BJ (cell line): ENCODE measurements at regions not wholly inside any gene's neighbourhood (a gene's known extent, or its start where the extent isn't known, plus 50 kb on each side); places are given as distances from the start of the nearest gene placed in this dataset.

Experiments used
- CTCF ChIA-PET: fragments of 350-600 bp; formaldehyde crosslinking; extraction: SDS; loops from one replicate; lab custom pipeline; 2021; ENCODE audit warnings: antibody characterized with exemption, inconsistent platforms; lab: Yijun Ruan, JAX
- POLR2A ChIA-PET: fragments of 300-600 bp; sonication (Branson Sonifier 250); formaldehyde crosslinking; extraction: SDS; loops from one replicate; lab custom pipeline; 2021; ENCODE audit warnings: antibody characterized with exemption; lab: Charles Lee
- DNase-seq: peaks from one replicate; pipeline ENCODE4 v3.0.0-alpha.2; 2011; ENCODE audit warnings: low read depth
- H3K27me3 ChIP-seq: 2 replicates; pipeline ENCODE4 v1.6.0; 2011; ENCODE audit warnings: low read length; ENCODE audit not compliant: control insufficient read depth, insufficient read depth
- H3K36me3 ChIP-seq: 2 replicates; pipeline ENCODE4 v1.5.1; 2011; ENCODE audit warnings: low read length; ENCODE audit not compliant: control insufficient read depth, insufficient read depth
- H3K4me3 ChIP-seq: 2 replicates; pipeline ENCODE4 v1.5.1; 2011; ENCODE audit warnings: low read depth, mild to moderate bottlenecking, control low read depth, low read length
- CTCF ChIP-seq: IDR thresholded peaks from 2 replicates; pipeline ENCODE4 v1.5.1; 2011; ENCODE audit warnings: low read depth, mild to moderate bottlenecking, control low read depth, inconsistent platforms, low read length, moderate library complexity; ENCODE audit not compliant: insufficient read depth

- no peaks in the 10 kb centered on the region for H3K27me3 ChIP-seq
- CTCF ChIA-PET: interaction anchor here (0.6 to 1.2 kb wide), 5 partner anchors 11 to 507 kb away, joined by 3 to 4 read pairs (median 3); no protein-coding TSS in a partner anchor
- TF ChIP-seq CTCF: no peak
- no peak for DNase-seq
- H3K36me3 ChIP-seq: no peaks in the 10 kb centered on the region
- no peak overlapping the region for H3K4me3 ChIP-seq
- POLR2A ChIA-PET: no interaction called here
These were observed 67.2 kb downstream of the C11orf91 start for GRCh38 chr11:33633251-33634003.

- no peaks in the 10 kb centered on the region for H3K27me3 ChIP-seq
- POLR2A ChIA-PET: no interaction called here
- no peak for TF ChIP-seq CTCF
- CTCF ChIA-PET: no interaction called here
- DNase-seq: no peak
- no peak overlapping the region for H3K4me3 ChIP-seq
- H3K36me3 ChIP-seq: no peaks in the 10 kb centered on the region
These were observed 68.9 kb downstream of the C11orf91 start for GRCh38 chr11:33631749-33632091.

DNA sequence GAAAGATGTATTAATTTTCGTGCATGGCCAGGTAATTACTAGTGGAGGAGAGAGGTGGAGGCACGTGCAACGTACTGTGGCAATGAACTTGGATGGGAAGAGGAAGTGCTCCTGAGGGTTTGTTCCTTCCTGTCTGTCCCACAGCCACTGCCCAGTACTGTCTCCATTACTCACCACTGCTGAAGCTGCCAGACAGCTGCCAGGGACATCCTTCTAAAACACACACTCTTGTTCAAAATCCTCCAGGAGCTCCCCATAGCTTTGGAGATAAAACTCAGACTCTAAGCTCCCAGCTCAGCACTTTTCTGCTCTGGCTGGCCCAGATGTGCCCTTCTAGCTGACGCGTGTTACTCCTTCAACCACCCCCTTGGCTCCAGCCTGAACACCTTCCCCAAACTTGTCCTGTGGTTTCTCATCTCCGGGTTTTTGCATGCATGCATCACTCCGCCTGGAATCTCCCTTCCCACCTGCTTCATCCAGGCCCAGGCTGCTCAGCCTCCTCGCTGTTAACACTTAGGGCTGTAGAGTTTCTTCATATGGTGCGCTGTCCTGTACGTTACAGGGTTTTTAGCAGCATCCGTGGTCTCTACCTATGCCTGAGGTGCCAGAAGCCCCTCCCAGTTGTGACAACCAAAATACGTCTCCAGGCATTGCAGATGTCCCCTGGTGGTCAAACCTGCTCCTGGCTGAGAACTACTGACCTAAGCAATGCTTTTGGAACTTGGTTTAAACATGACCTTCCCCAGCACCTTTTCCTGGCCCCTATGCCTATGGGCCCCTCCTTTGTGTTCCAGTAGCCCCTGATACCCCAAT is 69.5 kb downstream of the C11orf91 start:
- DNase-seq: no peak
- H3K4me3 ChIP-seq: no peak overlapping the region
- ChIA-PET POLR2A (no interaction called here), CTCF (no interaction called here)
- no peaks in the 10 kb centered on the region for H3K27me3 ChIP-seq
- peak; percentile 2; the same call in 1 of the 2 replicates for TF ChIP-seq CTCF
- H3K36me3 ChIP-seq: no peaks in the 10 kb centered on the region

GRCh38 chr11:33624083-33624482 is 76.5 kb downstream of the C11orf91 start:
- ChIA-PET CTCF (no interaction called here), POLR2A (no interaction called here)
- Histone ChIP-seq H3K27me3 (no peaks in the 10 kb centered on the region), H3K36me3 (no peaks in the 10 kb centered on the region), H3K4me3 (no peak overlapping the region)
- TF ChIP-seq CTCF: no peak
- DNase-seq: no peak

DNA sequence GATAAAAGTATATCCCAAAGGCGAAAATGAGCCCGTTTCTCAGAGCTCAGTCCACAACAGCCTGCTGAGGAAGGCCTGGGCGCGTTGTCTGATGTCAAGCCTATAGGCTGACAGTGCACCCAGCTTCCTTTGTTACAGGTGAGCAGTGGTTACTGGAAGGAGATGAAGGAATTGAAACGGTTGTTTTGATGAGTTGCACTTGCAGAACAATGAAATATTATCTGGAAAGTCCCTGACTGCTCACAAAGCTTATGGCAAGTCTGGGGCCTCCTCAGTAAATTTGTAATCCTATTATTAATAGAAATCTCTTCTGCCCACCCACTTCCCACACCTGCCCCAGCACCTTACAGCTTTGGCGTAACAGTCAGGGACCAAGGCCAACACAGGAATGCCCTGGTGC is 77.8 kb downstream of the C11orf91 start:
- POLR2A ChIA-PET: no interaction called here
- no peak for DNase-seq
- CTCF ChIA-PET: interaction anchor here (1.0 kb wide), 1 partner anchor 233 kb away, joined by 3 read pairs; no protein-coding TSS in a partner anchor

More for the DNA sequence above, 77.8 kb downstream of the C11orf91 start:
- H3K4me3 ChIP-seq: no peak overlapping the region
- no peaks in the 10 kb centered on the region for H3K36me3 ChIP-seq
- H3K27me3 ChIP-seq: no peaks in the 10 kb centered on the region
- no peak for TF ChIP-seq CTCF
